HepG2 (cell line): ENCODE measurements at regions not wholly inside any gene's neighbourhood (a gene's known extent, or its start where the extent isn't known, plus 50 kb on each side); places are given as distances from the start of the nearest gene placed in this dataset.

Experiments used
- ATAC-seq: fragments of 200-7000 bp; cut with Tn5 transposase; 3 replicates; pipeline ENCODE4 v1.9.1; 2020; ENCODE audit warnings: mild to moderate bottlenecking, moderate library complexity
- BruUV-seq: library from RNA; stranded (reverse); fragments of 400-500 nt; replicated peaks from 2 replicates; lab custom pipeline; 2021; lab: Mats Ljungman, UMichigan
- CTCF ChIA-PET: fragments of 300-600 bp; formaldehyde crosslinking; extraction: SDS; loops from one replicate; lab custom pipeline; 2021; ENCODE audit warnings: low total read pairs, inconsistent platforms, low intra/inter-chr PET ratio; lab: Yijun Ruan, JAX
- POLR2A ChIA-PET: fragments of 350-600 bp; sonication (Branson Sonifier 250); formaldehyde crosslinking; loops from one replicate; lab custom pipeline; 2020; ENCODE audit warnings: antibody characterized with exemption, inconsistent platforms; lab: Yijun Ruan, JAX
- DNase-seq: peaks from one replicate; pipeline ENCODE4 v3.0.0-alpha.2; 2015; ENCODE audit warnings: low spot score
- FAIRE-seq: peaks from 3 replicates; lab custom pipeline; 2011; peaks lifted over from hg19 to GRCh38; lab: Jason Lieb, UNC
- H2AFZ ChIP-seq: one replicate; pipeline ENCODE4 v1.6.1; 2011; ENCODE audit warnings: low read length, inconsistent platforms
- H3K27ac ChIP-seq: fragments of 300-600 bp; 3 replicates; pipeline ENCODE4 v1.8.0; 2011; ENCODE audit warnings: mixed run types, mild to moderate bottlenecking, mixed read lengths, low read length, inconsistent platforms; ENCODE audit not compliant: insufficient read depth; ENCODE audit errors: extremely low read length
- H3K27me3 ChIP-seq, 2 experiments: fragments of 200-600 bp in 1 of 2; 2 replicates in 1 of 2; 3 replicates in 1 of 2; pipeline versions ENCODE4 v1.6.0 to v1.8.0; 2011; ENCODE audit warnings: low read length in 2 of 2, mild to moderate bottlenecking in 2 of 2, moderate library complexity in 2 of 2, inconsistent platforms in 1 of 2; ENCODE audit not compliant: insufficient read depth in 2 of 2, control insufficient read depth in 1 of 2
- H3K36me3 ChIP-seq, 2 experiments: fragments of 200-600 bp in 1 of 2; replicated peaks in 1 of 2; 2 replicates in 1 of 2; 3 replicates in 1 of 2; pipeline versions ENCODE4 v1.5.1 to v1.8.0; 2011; ENCODE audit warnings: low read length in 2 of 2, inconsistent platforms in 1 of 2; ENCODE audit not compliant: insufficient read depth in 2 of 2, control insufficient read depth in 1 of 2
- H3K4me1 ChIP-seq: 2 replicates; pipeline ENCODE4 v1.5.1; 2012; ENCODE audit warnings: low read length, inconsistent platforms; ENCODE audit not compliant: insufficient read depth
- H3K4me2 ChIP-seq: 2 replicates; pipeline ENCODE4 v1.6.0; 2011; ENCODE audit warnings: low read depth, low read length, inconsistent platforms
- H3K4me3 ChIP-seq, 3 experiments: fragments of 200-600 bp in 1 of 3; sonication (generic), shearing (Covaris generic) in 1 of 3; replicated peaks in 1 of 3; 2 replicates each; pipeline ENCODE4 v1.5.1; 2011 to 2016; ENCODE audit warnings: low read length in 3 of 3, inconsistent platforms in 2 of 3, low read depth in 2 of 3, mild to moderate bottlenecking in 2 of 3, control low read depth in 1 of 3, mixed read lengths in 1 of 3; ENCODE audit not compliant: insufficient read depth in 1 of 3
- H3K79me2 ChIP-seq: one replicate; pipeline ENCODE4 v1.6.1; 2011; ENCODE audit warnings: low read length, inconsistent platforms; ENCODE audit not compliant: insufficient read depth
- H3K9ac ChIP-seq: 2 replicates; pipeline ENCODE4 v1.6.0; 2011; ENCODE audit warnings: mild to moderate bottlenecking, low read depth, low read length, inconsistent platforms; ENCODE audit not compliant: insufficient read depth
- H3K9me3 ChIP-seq: 2 replicates; pipeline ENCODE4 v1.5.1; 2012; ENCODE audit warnings: mild to moderate bottlenecking, low read length
- H4K20me1 ChIP-seq: 2 replicates; pipeline ENCODE4 v1.6.0; 2011; ENCODE audit warnings: inconsistent platforms, mild to moderate bottlenecking, low read length, moderate library complexity; ENCODE audit not compliant: insufficient read depth
- BORCS8-MEF2B ChIP-seq: sonication (generic); formaldehyde crosslinking; IDR thresholded peaks from 2 replicates; pipeline ENCODE4 v1.8.0; 2022; ENCODE audit warnings: mild to moderate bottlenecking, missing genetic modification reagents
- ELF1 ChIP-seq: sonication (generic); formaldehyde crosslinking; IDR thresholded peaks from 2 replicates; pipeline ENCODE4 v1.4.0; 2020; ENCODE audit warnings: missing genetic modification reagents
- FOXJ3 ChIP-seq: sonication (generic); formaldehyde crosslinking; IDR thresholded peaks from 2 replicates; pipeline ENCODE4 v1.4.0; 2020; ENCODE audit warnings: missing genetic modification reagents, mild to moderate bottlenecking, borderline replicate concordance
- FOXO1 ChIP-seq: sonication (generic); formaldehyde crosslinking; IDR thresholded peaks from 2 replicates; pipeline ENCODE4 v1.4.0; 2020; ENCODE audit warnings: missing genetic modification reagents
- HCFC1 ChIP-seq: fragments of 150-350 bp; IDR thresholded peaks from 2 replicates; pipeline ENCODE4 v1.6.1; 2014; ENCODE audit warnings: low read depth, low read length
- MEIS2 ChIP-seq: sonication (generic); formaldehyde crosslinking; IDR thresholded peaks from 2 replicates; pipeline ENCODE4 v1.9.0; 2021; ENCODE audit warnings: mild to moderate bottlenecking, missing genetic modification reagents
- NFRKB ChIP-seq: fragments of 450-650 bp; IDR thresholded peaks from 2 replicates; pipeline ENCODE4 v1.6.1; 2017
- NFYC ChIP-seq: IDR thresholded peaks from 2 replicates; pipeline ENCODE4 v1.6.1; 2016; ENCODE audit warnings: missing genetic modification reagents, missing compliant biosample characterization
- SP5 ChIP-seq: IDR thresholded peaks from 2 replicates; pipeline ENCODE4 v1.6.1; 2016; ENCODE audit warnings: low read depth, borderline replicate concordance
- STAG1 ChIP-seq: sonication (generic); formaldehyde crosslinking; IDR thresholded peaks from 2 replicates; pipeline ENCODE4 v1.4.0; 2020; ENCODE audit warnings: missing genetic modification reagents
- ZFP37 ChIP-seq: sonication (generic); formaldehyde crosslinking; IDR thresholded peaks from 2 replicates; pipeline ENCODE4 v1.4.0; 2020; ENCODE audit warnings: missing genetic modification reagents, borderline replicate concordance
- ZNF232 ChIP-seq: sonication (generic); formaldehyde crosslinking; IDR thresholded peaks from 2 replicates; pipeline ENCODE4 v1.4.0; 2020; ENCODE audit warnings: missing genetic modification reagents, borderline replicate concordance
- ZNF496 ChIP-seq: sonication (generic); formaldehyde crosslinking; IDR thresholded peaks from 2 replicates; pipeline ENCODE4 v1.8.1; 2023; ENCODE audit warnings: mild to moderate bottlenecking, moderate library complexity, missing genetic modification reagents; ENCODE audit not compliant: insufficient replicate concordance
- ZNF530 ChIP-seq: sonication (generic); formaldehyde crosslinking; IDR thresholded peaks from 2 replicates; pipeline ENCODE4 v1.5.0; 2020; ENCODE audit warnings: low read depth, mild to moderate bottlenecking, missing genetic modification reagents
- ZNF556 ChIP-seq: sonication (generic); formaldehyde crosslinking; IDR thresholded peaks from 2 replicates; pipeline ENCODE4 v1.4.0; 2020; ENCODE audit warnings: mild to moderate bottlenecking, missing genetic modification reagents, borderline replicate concordance
- WGBS: methylation state at CpG from one replicate; pipeline ENCODE4 v1.1.6; 2017; ENCODE audit warnings: low lambda C conversion rate; 5-methylcytosine and 5-hydroxymethylcytosine counted together
- in situ Hi-C: cut with HindIII; loops from 2 replicates; pipeline ENCODE4 v1.10.0; 2017; ENCODE audit warnings: low pct_unique_long_range_greater_than_20kb; ENCODE audit not compliant: extremely low pct_ligation_motif_present
- intact Hi-C: fragments of 100-400 bp; cut with micrococcal nuclease; formaldehyde crosslinking; loops from one replicate; pipeline ENCODE4 v1.10.0; 2022; ENCODE audit not compliant: unreplicated experiment
- TF ChIP-seq, protein P1 (sequence below): sonication (generic); formaldehyde crosslinking; IDR thresholded peaks from 2 replicates; pipeline ENCODE4 v1.5.0; 2020; ENCODE audit warnings: mild to moderate bottlenecking, low read depth, missing genetic modification reagents, borderline replicate concordance
- TF ChIP-seq, protein P2 (sequence below): IDR thresholded peaks from 2 replicates; pipeline ENCODE4 v1.6.1; 2016
- TF ChIP-seq, protein P3 (sequence below): IDR thresholded peaks from 2 replicates; pipeline ENCODE4 v1.6.1; 2018; ENCODE audit warnings: missing genetic modification reagents
- TF ChIP-seq, protein P4 (sequence below): IDR thresholded peaks from 2 replicates; pipeline ENCODE4 v1.6.1; 2016; ENCODE audit warnings: low read depth, control low read depth

DNA sequence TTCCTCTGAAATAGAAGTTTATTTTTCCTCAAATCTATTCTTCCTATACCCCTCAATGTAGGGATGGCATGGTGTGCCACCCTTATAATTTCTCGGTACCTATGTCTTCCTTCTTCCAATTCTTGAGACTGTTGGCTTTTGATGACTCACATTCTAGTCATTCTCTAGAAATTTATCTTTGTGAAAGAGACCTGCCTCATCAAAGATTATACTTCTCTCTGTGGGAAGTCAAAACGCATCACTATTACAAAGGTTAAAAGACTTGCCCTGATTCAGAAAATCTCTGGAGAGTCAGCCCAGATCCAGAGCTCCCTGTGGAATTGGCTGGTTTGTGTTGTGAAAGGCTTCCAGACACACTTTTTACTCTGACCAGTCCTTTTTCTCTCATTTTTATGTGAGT is 65.9 kb upstream of the FSTL5 start:
- Histone ChIP-seq H3K79me2 (no peaks in the 10 kb centered on the region), H3K9ac (no peak overlapping the region), H3K27ac (no peak overlapping the region), H3K4me2 (no peak overlapping the region), H3K27me3 (no peaks in the 10 kb centered on the region), H2AFZ (no peak overlapping the region), H4K20me1 (no peaks in the 10 kb centered on the region), H3K4me1 (no peaks in the 10 kb centered on the region), H3K36me3 (no peaks in the 10 kb centered on the region), H3K4me3 (no peak overlapping the region), H3K9me3 (no peaks in the 10 kb centered on the region)
- POLR2A ChIA-PET = no interaction called here
- no peak for TF ChIP-seq HCFC1
- no peak for TF ChIP-seq FOXJ3
- no peak for TF ChIP-seq BORCS8-MEF2B (CRISPR knock-in tag)
- no peak for TF ChIP-seq STAG1 (CRISPR knock-in tag)
- TF ChIP-seq ZNF496 (CRISPR knock-in tag) = no peak
- TF ChIP-seq SP5 (CRISPR knock-in tag) = no peak
- TF ChIP-seq ZNF530 (CRISPR knock-in tag) = no peak
- TF ChIP-seq ZNF556 (CRISPR knock-in tag) = no peak
- TF ChIP-seq NFYC = no peak
- TF ChIP-seq, protein P1, sequence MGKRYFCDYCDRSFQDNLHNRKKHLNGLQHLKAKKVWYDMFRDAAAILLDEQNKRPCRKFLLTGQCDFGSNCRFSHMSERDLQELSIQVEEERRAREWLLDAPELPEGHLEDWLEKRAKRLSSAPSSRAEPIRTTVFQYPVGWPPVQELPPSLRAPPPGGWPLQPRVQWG (CRISPR knock-in tag) = no peak
- no peak for TF ChIP-seq ZNF232 (CRISPR knock-in tag)
- TF ChIP-seq, protein P2, sequence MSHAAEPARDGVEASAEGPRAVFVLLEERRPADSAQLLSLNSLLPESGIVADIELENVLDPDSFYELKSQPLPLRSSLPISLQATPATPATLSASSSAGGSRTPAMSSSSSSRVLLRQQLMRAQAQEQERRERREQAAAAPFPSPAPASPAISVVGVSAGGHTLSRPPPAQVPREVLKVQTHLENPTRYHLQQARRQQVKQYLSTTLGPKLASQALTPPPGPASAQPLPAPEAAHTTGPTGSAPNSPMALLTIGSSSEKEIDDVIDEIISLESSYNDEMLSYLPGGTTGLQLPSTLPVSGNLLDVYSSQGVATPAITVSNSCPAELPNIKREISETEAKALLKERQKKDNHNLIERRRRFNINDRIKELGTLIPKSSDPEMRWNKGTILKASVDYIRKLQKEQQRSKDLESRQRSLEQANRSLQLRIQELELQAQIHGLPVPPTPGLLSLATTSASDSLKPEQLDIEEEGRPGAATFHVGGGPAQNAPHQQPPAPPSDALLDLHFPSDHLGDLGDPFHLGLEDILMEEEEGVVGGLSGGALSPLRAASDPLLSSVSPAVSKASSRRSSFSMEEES (CRISPR knock-in tag) = no peak
- no peak for TF ChIP-seq MEIS2 (CRISPR knock-in tag)
- no peak for TF ChIP-seq FOXO1
- no peak for TF ChIP-seq ELF1
- TF ChIP-seq, protein P3, sequence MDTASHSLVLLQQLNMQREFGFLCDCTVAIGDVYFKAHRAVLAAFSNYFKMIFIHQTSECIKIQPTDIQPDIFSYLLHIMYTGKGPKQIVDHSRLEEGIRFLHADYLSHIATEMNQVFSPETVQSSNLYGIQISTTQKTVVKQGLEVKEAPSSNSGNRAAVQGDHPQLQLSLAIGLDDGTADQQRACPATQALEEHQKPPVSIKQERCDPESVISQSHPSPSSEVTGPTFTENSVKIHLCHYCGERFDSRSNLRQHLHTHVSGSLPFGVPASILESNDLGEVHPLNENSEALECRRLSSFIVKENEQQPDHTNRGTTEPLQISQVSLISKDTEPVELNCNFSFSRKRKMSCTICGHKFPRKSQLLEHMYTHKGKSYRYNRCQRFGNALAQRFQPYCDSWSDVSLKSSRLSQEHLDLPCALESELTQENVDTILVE (CRISPR knock-in tag) = no peak
- no peak for TF ChIP-seq ZFP37
- no peak for TF ChIP-seq NFRKB
- TF ChIP-seq, protein P4, sequence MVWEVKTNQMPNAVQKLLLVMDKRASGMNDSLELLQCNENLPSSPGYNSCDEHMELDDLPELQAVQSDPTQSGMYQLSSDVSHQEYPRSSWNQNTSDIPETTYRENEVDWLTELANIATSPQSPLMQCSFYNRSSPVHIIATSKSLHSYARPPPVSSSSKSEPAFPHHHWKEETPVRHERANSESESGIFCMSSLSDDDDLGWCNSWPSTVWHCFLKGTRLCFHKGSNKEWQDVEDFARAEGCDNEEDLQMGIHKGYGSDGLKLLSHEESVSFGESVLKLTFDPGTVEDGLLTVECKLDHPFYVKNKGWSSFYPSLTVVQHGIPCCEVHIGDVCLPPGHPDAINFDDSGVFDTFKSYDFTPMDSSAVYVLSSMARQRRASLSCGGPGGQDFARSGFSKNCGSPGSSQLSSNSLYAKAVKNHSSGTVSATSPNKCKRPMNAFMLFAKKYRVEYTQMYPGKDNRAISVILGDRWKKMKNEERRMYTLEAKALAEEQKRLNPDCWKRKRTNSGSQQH (CRISPR knock-in tag) = no peak
- intact Hi-C loops = no loop called here
- in situ Hi-C loops = no loop called here
- DNase-seq = no peak
- CTCF ChIA-PET = no interaction called here
- FAIRE-seq = no peak
- ATAC-seq = no peak
- 11% methylated on average over 2 of the region's 2 CpGs for WGBS
- BruUV-seq = no TSS peak
